Psoas muscle (tissue), 7 donors: ENCODE measurements at regions not wholly inside any gene's neighbourhood (a gene's known extent, or its start where the extent isn't known, plus 50 kb on each side); places are given as distances from the start of the nearest gene placed in this dataset.

Source experiments
- ATAC-seq, 4 donors: fragments of 200-7000 bp; cut with Tn5 transposase; one replicate each; pipeline ENCODE4 v1.9.1; 2020; ENCODE audit warnings: moderate library complexity in 3 of 4, mild to moderate bottlenecking in 2 of 4
- DNase-seq, 2 donors: peaks; one replicate each; pipeline ENCODE4 v3.0.0-alpha.2; 2020
- H3K27ac ChIP-seq: fragments of 200-600 bp; one replicate; pipeline ENCODE4 v1.8.0; 2022
- H3K27me3 ChIP-seq, 3 donors: fragments of 200-600 bp in 1 of 3; one replicate each; pipeline versions ENCODE4 v1.6.1 to v1.8.0; 2013 to 2022; ENCODE audit warnings: low read length in 2 of 3, mild to moderate bottlenecking in 2 of 3, moderate library complexity in 1 of 3; ENCODE audit not compliant: insufficient read depth in 3 of 3
- H3K36me3 ChIP-seq, 2 donors: fragments of 200-600 bp in 1 of 2; one replicate each; pipeline versions ENCODE4 v1.6.1 to v1.8.0; 2013 to 2022; ENCODE audit warnings: low read depth in 1 of 2, mild to moderate bottlenecking in 1 of 2, moderate library complexity in 1 of 2; ENCODE audit not compliant: insufficient read depth in 1 of 2
- H3K4me1 ChIP-seq: fragments of 200-600 bp; one replicate; pipeline ENCODE4 v1.8.0; 2022
- H3K4me3 ChIP-seq: fragments of 200-600 bp; one replicate; pipeline ENCODE4 v1.8.0; 2022; ENCODE audit warnings: mild to moderate bottlenecking
- H3K9me3 ChIP-seq: fragments of 200-600 bp; one replicate; pipeline ENCODE4 v1.8.0; 2022
- CTCF ChIP-seq: fragments of 200-600 bp; IDR thresholded peaks from one replicate; pipeline ENCODE4 v1.8.0; 2022; ENCODE audit warnings: antibody characterized with exemption
- WGBS, 3 donors: extraction: QIAGEN DNeasy Blood & Tissue Kit; methylation state at CpG; one replicate each; pipeline versions ENCODE4 v1.1.6 to v1.1.7; 2013; 5-methylcytosine and 5-hydroxymethylcytosine counted together
- intact Hi-C, 2 donors: fragments of 100-400 bp; cut with DNase I; formaldehyde crosslinking; loops; one replicate each; pipeline versions ENCODE4 v1.11.0 to v1.14.2; 2022
- donor health status: healthy with polysubstance abuse.
- donor health status: DM: no; HTN: no; CAD: no; lungs with moderate emphysema.
- donor health status: Bipolar disorder and iron deficiency.
- donor health status: healthy.
- donor health status: DM: yes; HTN: yes; CAD: no.
- donor health status: DM: no; HTN: no; CAD: no.
- donor health status: DM: yes; HTN: yes; CAD: no.

GRCh38 chr10:4568086-4568485 is 257.9 kb upstream of the AKR1E2 start:
- Histone ChIP-seq H3K4me3 (no peak overlapping the region), H3K4me1 (no peaks in the 10 kb centered on the region), H3K27me3 (peaks cover 0 to 2% (median 0%) of the 10 kb centered on the region in 3 donors), H3K27ac (no peak overlapping the region), H3K36me3 (no peaks in the 10 kb centered on the region), H3K9me3 (no peaks in the 10 kb centered on the region)
- TF ChIP-seq CTCF: no peak
- no peak for ATAC-seq
- 89 to 100% (median 93%) methylated on average over 1 of the region's 1 CpG for WGBS, 3 donors
- intact Hi-C loops: no loop called here
- DNase-seq: no peak

GRCh38 chr10:4567637-4568036 is 258.4 kb upstream of the AKR1E2 start:
- intact Hi-C loops: no loop called here
- peaks cover 0 to 2% (median 0%) of the 10 kb centered on the region in 3 donors for H3K27me3 ChIP-seq

GRCh38 chr10:4566011-4566410 is 260.0 kb upstream of the AKR1E2 start:
- Histone ChIP-seq H3K27ac (no peak overlapping the region), H3K9me3 (no peaks in the 10 kb centered on the region), H3K27me3 (peaks cover 0 to 2% (median 2%) of the 10 kb centered on the region in 3 donors), H3K36me3 (no peaks in the 10 kb centered on the region), H3K4me1 (no peaks in the 10 kb centered on the region), H3K4me3 (no peak overlapping the region)
- intact Hi-C loops: no loop called here
- DNase-seq (no peak), ATAC-seq (no peak)
- TF ChIP-seq CTCF: no peak
- WGBS, 3 donors: 53 to 62% (median 60%) methylated on average over 2 of the region's 2 CpGs

More at GRCh38 chr10:4567637-4568036, 258.4 kb upstream of the AKR1E2 start:
- WGBS, 3 donors: 94 to 100% (median 98%) methylated on average over 1 of the region's 1 CpG
- DNase-seq (no peak), ATAC-seq (no peak)
- TF ChIP-seq CTCF: no peak
- no peaks in the 10 kb centered on the region for H3K9me3 ChIP-seq
- H3K4me3 ChIP-seq: no peak overlapping the region
- H3K4me1 ChIP-seq: no peaks in the 10 kb centered on the region
- no peaks in the 10 kb centered on the region for H3K36me3 ChIP-seq
- H3K27ac ChIP-seq: no peak overlapping the region

GRCh38 chr10:4561296-4561695 is 264.7 kb upstream of the AKR1E2 start:
- DNase-seq (no peak), ATAC-seq (no peak)
- Histone ChIP-seq H3K27me3 (peaks cover 0 to 2% (median 0%) of the 10 kb centered on the region in 3 donors), H3K9me3 (no peaks in the 10 kb centered on the region), H3K4me1 (no peaks in the 10 kb centered on the region), H3K36me3 (no peaks in the 10 kb centered on the region), H3K27ac (no peak overlapping the region), H3K4me3 (no peak overlapping the region)
- intact Hi-C loops: no loop called here
- TF ChIP-seq CTCF: no peak
- 76 to 78% (median 77%) methylated on average over 5 of the region's 5 CpGs for WGBS, 3 donors

GRCh38 chr10:4557469-4557868 is 268.5 kb upstream of the AKR1E2 start:
- no peak overlapping the region for H3K27ac ChIP-seq
- no peak overlapping the region for H3K4me3 ChIP-seq
- no peak for ATAC-seq
- DNase-seq: no peak
- intact Hi-C loops: no loop called here
- H3K36me3 ChIP-seq: no peaks in the 10 kb centered on the region
- peaks cover 0 to 2% (median 0%) of the 10 kb centered on the region in 3 donors for H3K27me3 ChIP-seq
- WGBS, 3 donors: 93 to 94% (median 94%) methylated on average over 13 of the region's 13 CpGs
- no peak for TF ChIP-seq CTCF
- H3K9me3 ChIP-seq: no peaks in the 10 kb centered on the region
- no peaks in the 10 kb centered on the region for H3K4me1 ChIP-seq
